ELF-1 (cell line): ENCODE measurements at regions not wholly inside any gene's neighbourhood (a gene's known extent, or its start where the extent isn't known, plus 50 kb on each side); places are given as distances from the start of the nearest gene placed in this dataset.
"Not testable (repeated sequence)": the region's sequence is repeated elsewhere in the genome, so short reads cannot be mapped to it uniquely, and the experiment has no call there.

Experiments used
- DNase-seq: peaks from one replicate; pipeline ENCODE4 v3.0.0-alpha.2; 2016; ENCODE audit warnings: low read depth, low spot score

- not testable (repeated sequence) for DNase-seq
Measured at GRCh38 chr10:109809954-109810353, 113.4 kb downstream of the XPNPEP1 start.

GRCh38 chr10:109801191-109801590 is 122.1 kb downstream of the XPNPEP1 start:
- DNase-seq, result not testable (repeated sequence)

- no peak for DNase-seq
Measured at GRCh38 chr10:109790647-109791046, 132.7 kb downstream of the XPNPEP1 start.

GRCh38 chr10:109784236-109784635 is 139.1 kb downstream of the XPNPEP1 start:
- DNase-seq, result peak; percentile 4

- no peak for DNase-seq
Measured at GRCh38 chr10:109783286-109783685, 140.0 kb downstream of the XPNPEP1 start.

- DNase-seq, result peak; percentile 14
Measured at GRCh38 chr10:109780997-109781396, 142.3 kb downstream of the XPNPEP1 start.

GRCh38 chr10:109778993-109779392 is 144.3 kb downstream of the XPNPEP1 start:
- no peak for DNase-seq

- no peak for DNase-seq
Measured at GRCh38 chr10:109774121-109774440, 149.2 kb downstream of the XPNPEP1 start.

- peak; percentile 6 for DNase-seq
Measured at GRCh38 chr10:109773288-109774120, 149.8 kb downstream of the XPNPEP1 start.

GRCh38 chr10:109770663-109771062 is 152.6 kb downstream of the XPNPEP1 start:
- DNase-seq, result no peak

- no peak for DNase-seq
Measured at GRCh38 chr10:109769966-109770365, 153.3 kb downstream of the XPNPEP1 start.

- DNase-seq, result no peak
Measured at GRCh38 chr10:109765838-109766237, 157.5 kb downstream of the XPNPEP1 start.

GRCh38 chr10:109762555-109762954 is 160.8 kb downstream of the XPNPEP1 start:
- no peak for DNase-seq

GRCh38 chr10:109757670-109758069 is 165.6 kb downstream of the XPNPEP1 start:
- peak; percentile 24 for DNase-seq

GRCh38 chr10:109746861-109747260 is 176.4 kb downstream of the XPNPEP1 start:
- DNase-seq, result no peak

GRCh38 chr10:109744020-109744419 is 179.3 kb downstream of the XPNPEP1 start:
- DNase-seq, result no peak

GRCh38 chr10:109743574-109743973 is 179.7 kb downstream of the XPNPEP1 start:
- DNase-seq, result no peak

GRCh38 chr10:109743146-109743545 is 180.2 kb downstream of the XPNPEP1 start:
- DNase-seq, result no peak

GRCh38 chr10:109741712-109742111 is 181.6 kb downstream of the XPNPEP1 start:
- DNase-seq, result no peak

- no peak for DNase-seq
Measured at GRCh38 chr10:109740436-109740835, 182.9 kb downstream of the XPNPEP1 start.

- no peak for DNase-seq
Measured at GRCh38 chr10:109737626-109738025, 185.7 kb downstream of the XPNPEP1 start.

GRCh38 chr10:109737009-109737408 is 186.3 kb downstream of the XPNPEP1 start:
- DNase-seq, result no peak

GRCh38 chr10:109735776-109736175 is 187.5 kb downstream of the XPNPEP1 start:
- no peak for DNase-seq
